Psoas muscle (tissue), 7 donors: ENCODE measurements at regions not wholly inside any gene's neighbourhood (a gene's known extent, or its start where the extent isn't known, plus 50 kb on each side); places are given as distances from the start of the nearest gene placed in this dataset.
"Not testable (repeated sequence)": the region's sequence is repeated elsewhere in the genome, so short reads cannot be mapped to it uniquely, and the experiment has no call there.

Experiments used
- ATAC-seq, 4 donors: fragments of 200-7000 bp; cut with Tn5 transposase; one replicate each; pipeline ENCODE4 v1.9.1; 2020; ENCODE audit warnings: moderate library complexity in 3 of 4, mild to moderate bottlenecking in 2 of 4
- DNase-seq, 2 donors: peaks; one replicate each; pipeline ENCODE4 v3.0.0-alpha.2; 2020
- H3K27ac ChIP-seq: fragments of 200-600 bp; one replicate; pipeline ENCODE4 v1.8.0; 2022
- H3K27me3 ChIP-seq, 3 donors: fragments of 200-600 bp in 1 of 3; one replicate each; pipeline versions ENCODE4 v1.6.1 to v1.8.0; 2013 to 2022; ENCODE audit warnings: low read length in 2 of 3, mild to moderate bottlenecking in 2 of 3, moderate library complexity in 1 of 3; ENCODE audit not compliant: insufficient read depth in 3 of 3
- H3K36me3 ChIP-seq, 2 donors: fragments of 200-600 bp in 1 of 2; one replicate each; pipeline versions ENCODE4 v1.6.1 to v1.8.0; 2013 to 2022; ENCODE audit warnings: low read depth in 1 of 2, mild to moderate bottlenecking in 1 of 2, moderate library complexity in 1 of 2; ENCODE audit not compliant: insufficient read depth in 1 of 2
- H3K4me1 ChIP-seq: fragments of 200-600 bp; one replicate; pipeline ENCODE4 v1.8.0; 2022
- H3K4me3 ChIP-seq: fragments of 200-600 bp; one replicate; pipeline ENCODE4 v1.8.0; 2022; ENCODE audit warnings: mild to moderate bottlenecking
- H3K9me3 ChIP-seq: fragments of 200-600 bp; one replicate; pipeline ENCODE4 v1.8.0; 2022
- CTCF ChIP-seq: fragments of 200-600 bp; IDR thresholded peaks from one replicate; pipeline ENCODE4 v1.8.0; 2022; ENCODE audit warnings: antibody characterized with exemption
- WGBS, 3 donors: extraction: QIAGEN DNeasy Blood & Tissue Kit; methylation state at CpG; one replicate each; pipeline versions ENCODE4 v1.1.6 to v1.1.7; 2013; 5-methylcytosine and 5-hydroxymethylcytosine counted together
- intact Hi-C, 2 donors: fragments of 100-400 bp; cut with DNase I; formaldehyde crosslinking; loops; one replicate each; pipeline versions ENCODE4 v1.11.0 to v1.14.2; 2022
- donor health status: healthy with polysubstance abuse.
- donor health status: DM: no; HTN: no; CAD: no; lungs with moderate emphysema.
- donor health status: Bipolar disorder and iron deficiency.
- donor health status: healthy.
- donor health status: DM: yes; HTN: yes; CAD: no.
- donor health status: DM: no; HTN: no; CAD: no.
- donor health status: DM: yes; HTN: yes; CAD: no.

GRCh38 chr3:78255403-78255802, 1215.5 kb downstream of the ROBO2 start:
- Histone ChIP-seq H3K4me1 (no peaks in the 10 kb centered on the region), H3K4me3 (no peak overlapping the region), H3K36me3 (no peaks in the 10 kb centered on the region), H3K27me3 (no peaks in the 10 kb centered on the region), H3K27ac (no peak overlapping the region), H3K9me3 (no peaks in the 10 kb centered on the region)
- intact Hi-C loops: no loop called here
- no peak for ATAC-seq
- WGBS, 3 donors: 71 to 80% (median 78%) methylated on average over 1 of the region's 1 CpG
- TF ChIP-seq CTCF: no peak
- DNase-seq: no peak

GRCh38 chr3:78256123-78256522, 1216.2 kb downstream of the ROBO2 start:
- intact Hi-C loops: no loop called here
- ATAC-seq: no peak

GRCh38 chr3:78257951-78258530, 1218.1 kb downstream of the ROBO2 start:
- no peak for TF ChIP-seq CTCF

More at GRCh38 chr3:78256123-78256522, 1216.2 kb downstream of the ROBO2 start:
- TF ChIP-seq CTCF: no peak
- no peak overlapping the region for H3K4me3 ChIP-seq
- no peaks in the 10 kb centered on the region for H3K27me3 ChIP-seq
- no peaks in the 10 kb centered on the region for H3K4me1 ChIP-seq
- DNase-seq: no peak
- H3K9me3 ChIP-seq: no peaks in the 10 kb centered on the region
- no peaks in the 10 kb centered on the region for H3K36me3 ChIP-seq
- WGBS, 3 donors: 57 to 74% (median 59%) methylated on average over 1 of the region's 1 CpG
- no peak overlapping the region for H3K27ac ChIP-seq

GRCh38 chr3:78258798-78259197, 1218.9 kb downstream of the ROBO2 start:
- DNase-seq (no peak), ATAC-seq (no peak)
- Histone ChIP-seq H3K4me1 (no peaks in the 10 kb centered on the region), H3K4me3 (no peak overlapping the region), H3K9me3 (no peaks in the 10 kb centered on the region), H3K36me3 (no peaks in the 10 kb centered on the region), H3K27ac (no peak overlapping the region), H3K27me3 (no peaks in the 10 kb centered on the region)
- intact Hi-C loops: no loop called here
- TF ChIP-seq CTCF: no peak

More at GRCh38 chr3:78257951-78258530, 1218.1 kb downstream of the ROBO2 start:
- no peaks in the 10 kb centered on the region for H3K27me3 ChIP-seq
- H3K4me3 ChIP-seq: no peak overlapping the region
- no peaks in the 10 kb centered on the region for H3K36me3 ChIP-seq
- no peaks in the 10 kb centered on the region for H3K4me1 ChIP-seq
- H3K27ac ChIP-seq: no peak overlapping the region
- 81 to 86% (median 85%) methylated on average over 3 of the region's 3 CpGs for WGBS, 3 donors
- no peak for DNase-seq
- H3K9me3 ChIP-seq: no peaks in the 10 kb centered on the region
- ATAC-seq: no peak
- intact Hi-C loops: no loop called here

- H3K27ac ChIP-seq: no peak overlapping the region
- ATAC-seq: no peak
- 69 to 87% (median 70%) methylated on average over 1 of the region's 1 CpG for WGBS, 3 donors
- intact Hi-C loops: no loop called here
- DNase-seq: no peak
- H3K9me3 ChIP-seq: no peaks in the 10 kb centered on the region
- no peak for TF ChIP-seq CTCF
- H3K36me3 ChIP-seq: no peaks in the 10 kb centered on the region
- no peak overlapping the region for H3K4me3 ChIP-seq
- H3K27me3 ChIP-seq: no peaks in the 10 kb centered on the region
- no peaks in the 10 kb centered on the region for H3K4me1 ChIP-seq
These were observed 1220.5 kb downstream of the ROBO2 start for GRCh38 chr3:78260388-78260787.

- H3K9me3 ChIP-seq, ATAC-seq, H3K4me1 ChIP-seq, H3K36me3 ChIP-seq, H3K27me3 ChIP-seq, intact Hi-C loops, DNase-seq, H3K4me3 ChIP-seq, H3K27ac ChIP-seq: not testable (repeated sequence)
- WGBS, 3 donors: 91 to 100% (median 93%) methylated on average over 3 of the region's 3 CpGs
These were observed 1226.7 kb downstream of the ROBO2 start for GRCh38 chr3:78266550-78266949.
